OCI-LY7 (cell line): ENCODE measurements at regions not wholly inside any gene's neighbourhood (a gene's known extent, or its start where the extent isn't known, plus 50 kb on each side); places are given as distances from the start of the nearest gene placed in this dataset.

ENCODE experiments used
- CTCF ChIP-seq: fragments of 200-600 bp; sonication (generic); conservative IDR thresholded peaks from 2 replicates; pipeline ENCODE4 v1.5.1; 2014; ENCODE audit warnings: mild to moderate bottlenecking, antibody characterized with exemption, low read length, moderate library complexity, mixed read lengths
- EZH2phosphoT487 ChIP-seq: fragments of 200-600 bp; sonication (generic); IDR thresholded peaks from 2 replicates; pipeline ENCODE4 v1.6.1; 2018; ENCODE audit warnings: low read depth, borderline replicate concordance, mild to moderate bottlenecking, mixed run types, antibody characterized with exemption, low read length, moderate library complexity, mixed read lengths

- TF ChIP-seq CTCF (no peak), EZH2phosphoT487 (no peak)
Measured at GRCh38 chr4:37754410-37755185, 68.4 kb upstream of the RELL1 start.
